Brain microvascular endothelial cell (primary cell): ENCODE measurements at regions not wholly inside any gene's neighbourhood (a gene's known extent, or its start where the extent isn't known, plus 50 kb on each side); places are given as distances from the start of the nearest gene placed in this dataset.

Experiments
- DNase-seq: peaks from one replicate; pipeline ENCODE4 v3.0.0-alpha.2; 2020
- H3K27ac ChIP-seq: fragments of 250-450 bp; sonication (Bioruptor Pico); 2 replicates; pipeline ENCODE4 v1.5.1; 2020; ENCODE audit warnings: mild to moderate bottlenecking, moderate library complexity
- H3K27me3 ChIP-seq: fragments of 250-450 bp; sonication (Bioruptor Pico); replicated peaks from 2 replicates; pipeline ENCODE4 v1.5.1; 2020; ENCODE audit warnings: mild to moderate bottlenecking
- H3K36me3 ChIP-seq: fragments of 250-450 bp; sonication (Bioruptor Pico); replicated peaks from 2 replicates; pipeline ENCODE4 v1.5.1; 2020; ENCODE audit warnings: mild to moderate bottlenecking
- H3K4me3 ChIP-seq: 2 replicates; pipeline ENCODE4 v1.5.1; 2011; ENCODE audit warnings: low read depth, mild to moderate bottlenecking, control low read depth, low read length, moderate library complexity
- in situ Hi-C: cut with HindIII; loops from 2 replicates; pipeline ENCODE4 v1.10.0; 2017; ENCODE audit warnings: low sequenced_read_pairs, low pct_ligation_motif_present
- TF ChIP-seq, protein P1 (sequence below): IDR thresholded peaks from 2 replicates; pipeline ENCODE4 v1.5.1; 2011; ENCODE audit warnings: low read depth, mild to moderate bottlenecking, moderate library complexity, low read length, control low read depth, inconsistent platforms; ENCODE audit errors: missing control alignments

DNA sequence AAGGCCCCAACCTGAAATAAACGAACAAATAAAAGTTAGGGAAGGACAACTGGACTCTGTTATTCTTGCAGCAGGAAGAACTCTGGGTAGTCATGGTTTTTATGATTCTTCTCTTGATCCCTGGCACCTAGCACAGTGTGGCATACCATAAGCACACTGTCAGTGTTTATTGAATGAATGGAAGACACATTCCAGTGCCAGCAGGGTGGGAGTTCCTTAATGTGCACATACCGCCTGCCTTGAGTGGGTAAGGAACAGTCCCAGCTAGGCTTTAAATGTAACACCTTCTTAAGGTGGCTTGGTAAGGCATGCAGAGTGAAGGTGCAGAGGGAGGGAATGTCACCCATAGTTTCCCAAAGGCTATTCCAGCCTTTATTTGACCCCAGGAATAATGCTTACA, 162.9 kb upstream of the CEP162 start:
- Histone ChIP-seq H3K4me3 (no peak overlapping the region), H3K27me3 (no peaks in the 10 kb centered on the region), H3K27ac (no peak overlapping the region), H3K36me3 (no peaks in the 10 kb centered on the region)
- DNase-seq = no peak
- in situ Hi-C loops = no loop called here
- TF ChIP-seq, protein P1, sequence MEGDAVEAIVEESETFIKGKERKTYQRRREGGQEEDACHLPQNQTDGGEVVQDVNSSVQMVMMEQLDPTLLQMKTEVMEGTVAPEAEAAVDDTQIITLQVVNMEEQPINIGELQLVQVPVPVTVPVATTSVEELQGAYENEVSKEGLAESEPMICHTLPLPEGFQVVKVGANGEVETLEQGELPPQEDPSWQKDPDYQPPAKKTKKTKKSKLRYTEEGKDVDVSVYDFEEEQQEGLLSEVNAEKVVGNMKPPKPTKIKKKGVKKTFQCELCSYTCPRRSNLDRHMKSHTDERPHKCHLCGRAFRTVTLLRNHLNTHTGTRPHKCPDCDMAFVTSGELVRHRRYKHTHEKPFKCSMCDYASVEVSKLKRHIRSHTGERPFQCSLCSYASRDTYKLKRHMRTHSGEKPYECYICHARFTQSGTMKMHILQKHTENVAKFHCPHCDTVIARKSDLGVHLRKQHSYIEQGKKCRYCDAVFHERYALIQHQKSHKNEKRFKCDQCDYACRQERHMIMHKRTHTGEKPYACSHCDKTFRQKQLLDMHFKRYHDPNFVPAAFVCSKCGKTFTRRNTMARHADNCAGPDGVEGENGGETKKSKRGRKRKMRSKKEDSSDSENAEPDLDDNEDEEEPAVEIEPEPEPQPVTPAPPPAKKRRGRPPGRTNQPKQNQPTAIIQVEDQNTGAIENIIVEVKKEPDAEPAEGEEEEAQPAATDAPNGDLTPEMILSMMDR = no peak

DNA sequence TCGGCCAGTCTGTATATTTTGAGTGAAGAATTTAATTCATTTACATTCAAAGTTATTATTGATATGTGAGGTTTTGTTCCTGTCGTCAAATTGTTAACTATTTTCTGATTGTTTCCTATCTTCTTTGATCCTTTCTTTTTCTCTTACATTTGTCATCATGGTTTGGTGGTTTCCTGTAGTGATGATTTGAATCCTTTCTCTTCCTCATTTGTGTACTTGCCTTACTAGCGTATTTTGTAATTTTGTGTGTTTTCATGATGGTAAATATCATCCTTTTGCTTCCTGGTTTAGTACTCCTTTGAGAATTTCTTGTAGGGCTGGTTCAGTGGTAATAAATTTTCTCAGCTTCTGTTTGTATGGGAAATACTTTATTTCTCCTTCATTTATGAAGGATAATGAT, 151.7 kb upstream of the CEP162 start:
- Histone ChIP-seq H3K27me3 (no peaks in the 10 kb centered on the region), H3K4me3 (no peak overlapping the region), H3K36me3 (no peaks in the 10 kb centered on the region), H3K27ac (no peak overlapping the region)
- in situ Hi-C loops = no loop called here
- DNase-seq = no peak
- TF ChIP-seq, protein P1 = no peak

DNA sequence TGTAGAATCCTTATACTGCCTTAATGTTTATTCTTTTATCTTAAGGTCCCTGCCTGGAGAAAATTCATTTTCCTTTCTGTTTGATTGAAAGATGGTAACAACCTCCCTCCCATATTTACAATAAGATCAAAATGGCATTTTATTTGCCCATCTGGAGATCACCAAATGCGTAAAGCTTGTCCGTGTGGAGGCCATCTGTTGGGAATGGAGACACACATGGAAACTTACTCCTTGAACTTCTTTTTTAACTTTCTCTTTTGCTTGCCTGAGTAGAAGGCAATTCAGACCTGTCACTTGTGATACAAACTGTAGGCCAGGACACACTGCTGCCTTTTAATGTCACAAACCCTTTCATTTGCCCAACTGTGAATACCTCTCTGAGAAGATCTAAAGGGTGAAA, 144.8 kb upstream of the CEP162 start:
- no peak for DNase-seq
- TF ChIP-seq, protein P1 = no peak
- no peak overlapping the region for H3K4me3 ChIP-seq
- H3K27ac ChIP-seq = no peak overlapping the region
- H3K27me3 ChIP-seq = no peaks in the 10 kb centered on the region
- H3K36me3 ChIP-seq = no peaks in the 10 kb centered on the region
- in situ Hi-C loops = no loop called here

DNA sequence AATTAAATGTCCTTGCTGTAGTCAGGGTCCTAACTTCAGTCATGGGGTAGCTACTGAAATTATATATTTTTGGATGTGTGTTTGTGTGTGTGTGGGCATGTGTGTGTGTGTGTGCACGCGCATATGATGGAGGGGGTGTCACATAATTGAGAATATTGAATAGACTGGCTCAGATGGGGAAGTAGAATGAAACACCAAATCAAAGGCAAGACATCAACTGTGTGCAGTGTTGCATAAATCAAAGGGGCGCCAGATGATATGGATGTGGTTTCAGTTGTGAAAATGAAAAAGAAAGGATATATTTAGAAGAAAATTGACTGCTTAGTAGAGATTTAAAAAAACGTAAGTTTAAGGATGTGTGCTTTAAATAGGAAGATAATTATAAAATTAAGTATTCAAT, 144.2 kb upstream of the CEP162 start:
- Histone ChIP-seq H3K27ac (no peak overlapping the region), H3K36me3 (no peaks in the 10 kb centered on the region), H3K4me3 (no peak overlapping the region), H3K27me3 (no peaks in the 10 kb centered on the region)
- TF ChIP-seq, protein P1 = no peak
- DNase-seq = no peak
- in situ Hi-C loops = no loop called here

DNA sequence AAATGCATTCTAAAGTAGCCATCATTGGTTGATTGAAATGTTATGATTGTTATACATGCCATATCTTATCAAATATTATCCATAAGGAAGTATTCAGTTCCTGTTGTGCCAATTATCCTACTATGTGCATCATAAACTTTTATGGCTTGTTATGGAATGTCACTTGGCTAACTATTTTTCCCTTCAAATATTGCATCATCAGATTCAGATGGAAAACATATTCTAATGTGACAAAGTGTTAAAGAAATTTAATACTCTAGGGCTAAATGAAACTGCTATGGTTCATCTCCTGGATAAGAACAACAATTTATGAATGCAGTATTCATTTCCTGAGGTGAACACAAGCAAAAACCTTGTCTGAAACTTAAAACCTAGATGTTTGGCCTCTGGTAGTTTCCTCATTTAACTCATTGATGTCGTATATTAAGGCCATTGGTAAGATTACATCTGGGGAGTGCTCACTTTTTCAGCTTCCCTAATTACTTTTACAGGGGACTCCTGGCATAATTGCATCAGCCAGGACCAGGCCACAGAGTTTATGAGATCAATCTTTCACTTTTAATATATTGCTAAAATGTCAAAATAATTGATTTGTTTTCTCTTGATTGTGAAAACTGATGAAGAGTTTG, 134.9 kb upstream of the CEP162 start:
- no peak overlapping the region for H3K4me3 ChIP-seq
- in situ Hi-C loops = no loop called here
- TF ChIP-seq, protein P1 = no peak

More for the DNA sequence above, 134.9 kb upstream of the CEP162 start:
- no peaks in the 10 kb centered on the region for H3K36me3 ChIP-seq
- no peak for DNase-seq
- H3K27ac ChIP-seq = no peak overlapping the region
- no peaks in the 10 kb centered on the region for H3K27me3 ChIP-seq
